WTC11 (cell line): ENCODE measurements at regions not wholly inside any gene's neighbourhood (a gene's known extent, or its start where the extent isn't known, plus 50 kb on each side); places are given as distances from the start of the nearest gene placed in this dataset.

Experiments
- ATF2 ChIP-seq: sonication (generic); formaldehyde crosslinking; IDR thresholded peaks from 2 replicates; pipeline ENCODE4 v1.8.1; 2022; ENCODE audit warnings: low read depth, missing genetic modification reagents, borderline replicate concordance
- CTCF ChIP-seq: fragments of 200-600 bp; IDR thresholded peaks from 2 replicates; pipeline ENCODE4 v1.8.0; 2022; ENCODE audit warnings: antibody characterized with exemption
- PRRX2 ChIP-seq: fragments of 250-450 bp; sonication (Bioruptor Pico); IDR thresholded peaks from 2 replicates; pipeline ENCODE4 v1.8.0; 2021; ENCODE audit warnings: mild to moderate bottlenecking
- ZNF121 ChIP-seq: sonication (generic); formaldehyde crosslinking; IDR thresholded peaks from 2 replicates; pipeline ENCODE4 v1.8.0; 2023; ENCODE audit warnings: missing genetic modification reagents

GRCh38 chr2:172279813-172280212 is 147.6 kb upstream of the ITGA6 start:
- TF ChIP-seq CTCF (no peak), ATF2 (no peak), PRRX2 (CRISPR knock-in tag) (no peak), ZNF121 (no peak)
